ENCODE measurements at regions not wholly inside any gene's neighbourhood (a gene's known extent, or its start where the extent isn't known, plus 50 kb on each side); places are given as distances from the start of the nearest gene placed in this dataset.

- TF ChIP-seq EZH2 (IDR thresholded peaks at IDR 0.05; ENCODE audit: insufficient read depth, low read length) (no peak), CTCF (IDR thresholded peaks at IDR 0.05; ENCODE audit: insufficient read depth, low read depth, low read length) (no peak)
- H3K4me1 Mint-ChIP-seq (ENCODE audit: low read depth, unreplicated experiment) = no peaks in the 10 kb centered on the region
- DNase-seq (ENCODE audit: low read depth) (no peak), FAIRE-seq (no peak)
- H3K27me3 ChIP-seq (ENCODE audit: insufficient read depth, low read length) = no peaks in the 10 kb centered on the region
- no peak overlapping the region for H3K4me2 ChIP-seq (ENCODE audit: low read length)
- H3K27ac Mint-ChIP-seq (ENCODE audit: unreplicated experiment) = no peak overlapping the region
- H3K9me3 Mint-ChIP-seq (ENCODE audit: unreplicated experiment) = peaks cover 9% of the 10 kb centered on the region
- no peak overlapping the region for H3K4me3 Mint-ChIP-seq (ENCODE audit: unreplicated experiment)
- H3K27ac ChIP-seq (ENCODE audit: low read depth, low read length) = no peak overlapping the region
- H2AFZ ChIP-seq (ENCODE audit: low read depth, low read length) = no peak overlapping the region
- no peaks in the 10 kb centered on the region for H3K36me3 ChIP-seq (ENCODE audit: insufficient read depth, low read length)
- no peaks in the 10 kb centered on the region for H3K79me2 ChIP-seq (ENCODE audit: insufficient read depth, low read length)
- H3K4me3 ChIP-seq (ENCODE audit: insufficient read depth, low read depth, low read length) = no peak overlapping the region
- H4K20me1 ChIP-seq (ENCODE audit: insufficient read depth, low read length) = no peaks in the 10 kb centered on the region
- H3K27me3 Mint-ChIP-seq (ENCODE audit: low read depth, unreplicated experiment) = no peaks in the 10 kb centered on the region
- no peaks in the 10 kb centered on the region for H3K4me1 ChIP-seq (ENCODE audit: insufficient read depth, low read length)
- no peaks in the 10 kb centered on the region for H3K36me3 Mint-ChIP-seq (ENCODE audit: low read depth, unreplicated experiment)
- H3K9ac ChIP-seq (ENCODE audit: low read length) = no peak overlapping the region
- H3K9me3 ChIP-seq (ENCODE audit: insufficient read depth, low read depth, low read length) = no peaks in the 10 kb centered on the region
Observed at GRCh38 chr1:244311784-244312532, 139.8 kb downstream of the ADSS2 start.

- Mint-ChIP-seq H3K27me3 (ENCODE audit: low read depth, unreplicated experiment) (no peaks in the 10 kb centered on the region), H3K36me3 (ENCODE audit: low read depth, unreplicated experiment) (no peaks in the 10 kb centered on the region), H3K27ac (ENCODE audit: unreplicated experiment) (no peak overlapping the region), H3K4me1 (ENCODE audit: low read depth, unreplicated experiment) (no peaks in the 10 kb centered on the region), H3K4me3 (ENCODE audit: unreplicated experiment) (no peak overlapping the region), H3K9me3 (ENCODE audit: unreplicated experiment) (peaks cover 4% of the 10 kb centered on the region)
- no peaks in the 10 kb centered on the region for H3K4me1 ChIP-seq (ENCODE audit: insufficient read depth, low read length)
- DNase-seq (ENCODE audit: low read depth) (no peak), FAIRE-seq (no peak)
- no peaks in the 10 kb centered on the region for H3K36me3 ChIP-seq (ENCODE audit: insufficient read depth, low read length)
- H3K4me2 ChIP-seq (ENCODE audit: low read length) = no peak overlapping the region
- no peaks in the 10 kb centered on the region for H3K79me2 ChIP-seq (ENCODE audit: insufficient read depth, low read length)
- H3K27me3 ChIP-seq (ENCODE audit: insufficient read depth, low read length) = no peaks in the 10 kb centered on the region
- no peaks in the 10 kb centered on the region for H4K20me1 ChIP-seq (ENCODE audit: insufficient read depth, low read length)
- no peaks in the 10 kb centered on the region for H3K9me3 ChIP-seq (ENCODE audit: insufficient read depth, low read depth, low read length)
- H3K27ac ChIP-seq (ENCODE audit: low read depth, low read length) = no peak overlapping the region
- H3K4me3 ChIP-seq (ENCODE audit: insufficient read depth, low read depth, low read length) = no peak overlapping the region
- TF ChIP-seq CTCF (IDR thresholded peaks at IDR 0.05; ENCODE audit: insufficient read depth, low read depth, low read length) (no peak), EZH2 (IDR thresholded peaks at IDR 0.05; ENCODE audit: insufficient read depth, low read length) (no peak)
- no peak overlapping the region for H3K9ac ChIP-seq (ENCODE audit: low read length)
- H2AFZ ChIP-seq (ENCODE audit: low read depth, low read length) = no peak overlapping the region
Observed at GRCh38 chr1:244313346-244313745, 138.4 kb downstream of the ADSS2 start.

GRCh38 chr1:244314921-244315559, 136.7 kb downstream of the ADSS2 start:
- Mint-ChIP-seq H3K4me1 (ENCODE audit: low read depth, unreplicated experiment) (no peaks in the 10 kb centered on the region), H3K9me3 (ENCODE audit: unreplicated experiment) (no peaks in the 10 kb centered on the region), H3K4me3 (ENCODE audit: unreplicated experiment) (no peak overlapping the region), H3K27ac (ENCODE audit: unreplicated experiment) (no peak overlapping the region), H3K36me3 (ENCODE audit: low read depth, unreplicated experiment) (no peaks in the 10 kb centered on the region), H3K27me3 (ENCODE audit: low read depth, unreplicated experiment) (no peaks in the 10 kb centered on the region)
- Histone ChIP-seq H3K9ac (ENCODE audit: low read length) (no peak overlapping the region), H3K79me2 (ENCODE audit: insufficient read depth, low read length) (no peaks in the 10 kb centered on the region), H3K27ac (ENCODE audit: low read depth, low read length) (no peak overlapping the region), H3K27me3 (ENCODE audit: insufficient read depth, low read length) (no peaks in the 10 kb centered on the region), H2AFZ (ENCODE audit: low read depth, low read length) (no peak overlapping the region), H3K4me1 (ENCODE audit: insufficient read depth, low read length) (peaks cover 8% of the 10 kb centered on the region), H3K36me3 (ENCODE audit: insufficient read depth, low read length) (no peaks in the 10 kb centered on the region), H3K4me2 (ENCODE audit: low read length) (no peak overlapping the region), H3K4me3 (ENCODE audit: insufficient read depth, low read depth, low read length) (no peak overlapping the region), H4K20me1 (ENCODE audit: insufficient read depth, low read length) (no peaks in the 10 kb centered on the region), H3K9me3 (ENCODE audit: insufficient read depth, low read depth, low read length) (no peaks in the 10 kb centered on the region)
- FAIRE-seq (no peak), DNase-seq (ENCODE audit: low read depth) (no peak)
- TF ChIP-seq CTCF (IDR thresholded peaks at IDR 0.05; ENCODE audit: insufficient read depth, low read depth, low read length) (no peak), EZH2 (IDR thresholded peaks at IDR 0.05; ENCODE audit: insufficient read depth, low read length) (no peak)
